Suppressor macrophage treated with lipopolysaccharide for 1 hour (primary cell): ENCODE measurements at regions not wholly inside any gene's neighbourhood (a gene's known extent, or its start where the extent isn't known, plus 50 kb on each side); places are given as distances from the start of the nearest gene placed in this dataset.
"Not testable (repeated sequence)": the region's sequence is repeated elsewhere in the genome, so short reads cannot be mapped to it uniquely, and the experiment has no call there.

Experiments
- DNase-seq, 3 donors: peaks; one replicate each; pipeline ENCODE4 v3.0.0-alpha.2; 2020 to 2022

- DNase-seq = not testable (repeated sequence)
These were observed 423.8 kb upstream of the GRAMD2B start for GRCh38 chr5:125999271-126000030.

- DNase-seq = no peak
These were observed 422.7 kb upstream of the GRAMD2B start for GRCh38 chr5:126000507-126000906.

- no peak for DNase-seq
These were observed 420.8 kb upstream of the GRAMD2B start for GRCh38 chr5:126002222-126002897.

DNA sequence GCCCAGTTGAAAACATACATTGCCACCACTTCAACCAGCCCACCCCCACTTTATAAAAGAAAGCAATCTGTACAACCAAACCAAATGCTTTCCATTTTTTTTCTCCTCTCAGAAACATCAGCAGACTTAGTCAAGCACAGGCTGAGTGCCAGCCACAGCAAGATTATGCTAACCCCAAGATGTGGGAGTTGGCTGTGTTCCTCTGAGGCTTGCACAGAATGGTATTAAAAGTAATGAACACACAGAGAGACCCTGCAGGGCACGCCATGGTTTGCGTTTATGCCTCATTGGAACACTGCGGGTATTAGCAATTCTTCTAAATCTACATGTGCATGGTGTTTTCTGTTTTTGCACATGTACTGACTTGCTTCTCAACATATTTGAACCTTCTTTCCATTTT lies 419.9 kb upstream of the GRAMD2B start:
- no peak for DNase-seq

GRCh38 chr5:126004636-126005035 lies 418.6 kb upstream of the GRAMD2B start:
- DNase-seq = no peak

- no peak for DNase-seq
These were observed 415.4 kb upstream of the GRAMD2B start for GRCh38 chr5:126007841-126008240.

DNA sequence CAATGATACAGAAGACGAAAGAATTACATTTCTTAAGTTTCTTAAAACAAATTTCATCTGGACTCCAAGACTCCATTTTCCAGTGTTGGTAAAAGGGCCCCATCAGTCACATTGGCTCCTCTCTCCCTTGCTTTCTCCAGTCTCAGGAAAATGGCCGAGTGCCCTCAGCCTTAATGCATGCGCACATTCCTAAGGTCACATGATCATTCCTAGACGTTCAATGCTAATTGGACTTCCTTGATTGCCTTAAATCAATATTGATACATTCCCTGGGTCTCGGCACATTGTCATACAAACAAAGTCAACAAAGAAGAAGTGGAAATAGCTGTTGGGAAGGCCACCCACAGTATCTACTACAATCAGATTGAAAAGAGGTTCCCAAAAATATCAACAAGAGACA lies 413.6 kb upstream of the GRAMD2B start:
- no peak for DNase-seq

GRCh38 chr5:126011526-126011925 lies 411.7 kb upstream of the GRAMD2B start:
- not testable (repeated sequence) for DNase-seq

- DNase-seq = no peak
These were observed 408.5 kb upstream of the GRAMD2B start for GRCh38 chr5:126014676-126015075.

GRCh38 chr5:126015235-126016181 lies 407.7 kb upstream of the GRAMD2B start:
- no peak for DNase-seq

DNA sequence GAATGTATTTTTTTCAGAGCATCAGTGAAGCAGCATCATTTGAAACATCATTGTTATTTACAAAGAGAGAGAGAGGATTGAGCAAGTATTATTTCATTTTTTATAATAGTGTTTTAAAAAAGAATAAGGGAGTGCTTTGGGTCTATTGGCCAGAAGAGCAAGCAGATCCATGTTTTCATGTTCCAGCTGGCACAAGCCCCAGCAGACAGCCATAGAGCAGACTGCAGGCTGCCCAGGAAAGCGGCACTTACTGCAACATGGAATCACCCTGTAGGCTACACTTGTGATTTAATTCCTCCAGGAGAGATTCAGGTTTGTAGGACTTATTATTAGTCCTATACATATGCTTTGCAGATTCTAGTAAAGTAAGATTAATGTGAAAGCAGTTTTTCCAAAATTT lies 407.0 kb upstream of the GRAMD2B start:
- DNase-seq = no peak

- no peak for DNase-seq
These were observed 406.1 kb upstream of the GRAMD2B start for GRCh38 chr5:126017096-126017495.

DNA sequence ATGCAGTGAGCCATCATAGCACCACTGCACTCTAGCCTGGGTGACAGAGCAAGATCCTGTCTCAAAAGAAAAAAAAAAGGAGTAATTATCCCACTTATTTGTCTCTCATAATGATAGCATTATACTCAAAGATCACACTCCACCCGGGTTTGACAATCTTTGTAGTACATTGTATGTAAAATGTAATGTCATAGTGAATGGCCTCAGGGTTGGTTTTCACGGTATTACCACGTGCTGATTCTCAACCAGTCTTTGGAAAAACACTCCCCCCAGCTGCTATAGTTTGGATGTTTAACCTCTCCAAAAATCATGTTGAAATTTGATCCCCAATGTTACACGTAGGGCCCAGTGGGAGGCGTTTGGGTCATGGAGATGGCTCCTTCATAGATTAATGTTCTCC lies 402.4 kb upstream of the GRAMD2B start:
- DNase-seq = no peak

GRCh38 chr5:126023994-126024441 lies 399.2 kb upstream of the GRAMD2B start:
- no peak for DNase-seq

- DNase-seq = no peak
These were observed 396.1 kb upstream of the GRAMD2B start for GRCh38 chr5:126027149-126027548.

GRCh38 chr5:126027652-126028051 lies 395.6 kb upstream of the GRAMD2B start:
- DNase-seq = no peak

- DNase-seq = no peak
These were observed 394.9 kb upstream of the GRAMD2B start for GRCh38 chr5:126028336-126028735.

DNA sequence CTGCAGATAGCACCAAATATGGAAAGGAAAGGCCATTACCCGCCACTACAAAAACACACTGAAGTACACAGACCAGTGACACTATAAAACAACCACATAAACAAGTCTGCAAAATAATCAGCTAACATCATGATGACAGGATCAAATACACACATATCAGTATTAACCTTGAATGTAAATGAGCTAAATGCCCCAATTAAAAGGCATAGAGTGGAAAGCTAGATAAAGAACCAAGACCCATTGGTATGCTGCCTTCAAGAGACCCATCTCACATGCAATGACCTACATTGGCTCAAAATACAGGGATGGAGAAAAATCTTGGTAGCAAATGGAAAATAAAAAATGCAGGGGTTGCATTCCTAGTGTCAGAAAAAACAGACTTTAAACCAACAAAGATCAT lies 393.9 kb upstream of the GRAMD2B start:
- not testable (repeated sequence) for DNase-seq

DNA sequence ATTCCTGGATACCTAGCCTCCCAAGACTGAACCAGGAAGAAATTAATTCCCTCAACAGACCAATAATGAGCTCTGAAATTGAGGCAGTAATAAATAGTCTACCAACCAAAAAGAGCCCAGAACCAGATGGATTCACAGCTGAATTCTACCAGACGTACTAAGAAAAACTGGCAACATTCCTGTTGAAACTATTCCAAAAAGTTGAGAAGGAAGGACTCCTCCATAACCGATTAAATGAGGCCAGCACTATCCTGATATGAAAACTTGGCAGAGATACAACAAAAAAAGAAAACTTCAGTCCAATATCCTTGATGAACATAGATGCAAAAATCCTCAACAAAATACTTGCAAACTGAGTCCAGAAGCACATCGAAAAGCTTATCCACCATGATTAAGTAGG lies 392.5 kb upstream of the GRAMD2B start:
- no peak for DNase-seq

DNA sequence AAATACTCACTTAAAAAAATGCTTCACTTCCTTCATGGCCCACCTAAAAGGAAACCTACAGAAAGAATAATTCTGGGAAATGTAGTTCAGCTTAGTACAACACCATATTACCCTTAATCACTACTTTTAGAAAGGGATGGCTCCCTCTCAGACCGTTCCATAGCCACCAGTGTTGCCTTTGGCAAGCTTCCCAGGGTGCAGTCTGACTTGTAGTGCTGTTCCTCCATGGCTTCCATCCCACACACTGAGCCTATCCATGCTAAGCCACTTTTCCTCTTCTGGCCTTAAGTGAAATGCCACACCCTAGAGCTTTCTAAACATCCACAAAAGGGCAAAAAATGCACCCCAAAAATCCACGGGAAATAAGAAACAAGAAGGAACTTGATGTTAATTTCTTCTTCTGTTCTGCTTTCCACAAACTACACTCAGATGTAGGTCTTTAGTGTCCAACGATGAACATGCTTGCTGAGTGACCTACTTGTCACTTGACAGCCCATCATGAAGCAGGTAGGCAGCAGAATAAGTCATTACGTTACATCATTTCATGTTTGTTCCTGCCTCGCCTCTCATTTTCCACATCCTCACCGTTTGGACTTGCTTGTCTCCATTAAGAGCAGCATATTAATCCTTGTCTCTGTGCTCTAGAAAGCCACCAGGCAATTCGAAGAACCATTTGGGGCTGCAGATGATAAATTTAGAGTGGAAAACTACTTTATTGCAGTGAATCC lies 391.1 kb upstream of the GRAMD2B start:
- no peak for DNase-seq

GRCh38 chr5:126043688-126044087 lies 379.5 kb upstream of the GRAMD2B start:
- DNase-seq = no peak

GRCh38 chr5:126044111-126044668 lies 379.0 kb upstream of the GRAMD2B start:
- DNase-seq = no peak
